ENCODE measurements at regions not wholly inside any gene's neighbourhood (a gene's known extent, or its start where the extent isn't known, plus 50 kb on each side); places are given as distances from the start of the nearest gene placed in this dataset.
A peak's percentile ranks its signal among the peaks of the same experiment; 100 is the strongest.
"Not testable (repeated sequence)": the region's sequence is repeated elsewhere in the genome, so short reads cannot be mapped to it uniquely, and the experiment has no call there.

DNA sequence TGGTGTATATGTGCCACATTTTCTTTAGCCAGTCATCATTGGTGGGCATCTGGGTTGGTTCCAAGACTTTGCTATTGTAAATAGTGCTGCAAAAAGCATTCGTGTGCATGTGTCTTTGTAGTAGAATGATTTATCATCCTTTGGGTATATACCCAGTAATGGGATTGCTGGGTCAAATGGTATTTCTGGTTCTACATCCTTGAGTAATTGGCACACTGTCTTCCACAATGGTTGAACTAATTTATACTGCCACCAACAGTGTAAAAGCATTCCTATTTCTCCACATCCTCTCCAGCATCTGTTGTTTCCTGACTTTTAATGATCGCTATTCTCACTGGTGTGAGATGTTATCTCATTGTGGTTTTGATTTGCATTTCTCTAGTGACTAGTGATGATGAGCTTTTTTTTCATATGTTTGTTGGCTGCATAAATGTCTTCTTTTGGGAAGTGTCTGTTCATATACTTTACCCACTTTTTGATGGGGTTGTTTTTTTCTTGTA lies 264.6 kb upstream of the ETAA1 start:
- not testable (repeated sequence) for DNase-seq

DNA sequence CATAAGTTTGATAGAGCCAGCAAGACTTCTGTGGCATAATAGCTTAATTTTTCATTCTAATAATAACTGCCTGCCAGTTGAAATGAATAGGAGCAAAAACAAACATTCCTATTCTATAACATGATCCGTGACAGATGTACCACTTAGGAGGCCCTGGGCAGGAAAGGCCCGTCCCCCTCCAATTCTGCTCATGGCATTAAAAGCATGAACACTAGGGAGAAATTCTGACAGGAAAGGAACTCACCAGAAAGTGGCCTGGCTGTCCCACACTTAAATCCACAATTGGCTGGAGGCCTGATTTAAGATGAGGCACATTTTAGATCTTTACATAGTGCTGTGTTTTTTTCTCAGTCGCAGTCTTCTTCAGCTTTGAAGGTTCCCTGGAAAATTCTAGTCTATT lies 261.9 kb upstream of the ETAA1 start:
- DNase-seq = peak; percentile 2

DNA sequence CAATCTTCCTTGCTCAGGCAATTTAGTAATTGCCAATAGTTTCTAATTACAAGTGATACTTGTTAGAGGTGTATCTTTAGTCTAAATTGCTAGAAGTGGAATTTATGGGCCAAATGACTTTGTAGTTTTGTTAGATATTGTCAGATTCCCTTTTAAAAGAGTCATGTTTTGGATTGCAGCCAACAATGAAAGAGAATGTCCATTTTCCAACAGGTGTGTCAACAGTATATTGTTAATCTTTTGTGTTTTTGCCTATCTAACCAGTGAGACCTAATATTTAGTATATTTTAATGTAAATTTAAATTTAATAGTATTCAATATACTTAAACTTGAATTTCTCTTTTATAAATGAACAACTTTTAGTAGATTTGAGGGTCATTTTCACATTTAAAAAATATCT lies 259.4 kb upstream of the ETAA1 start:
- no peak for DNase-seq

DNA sequence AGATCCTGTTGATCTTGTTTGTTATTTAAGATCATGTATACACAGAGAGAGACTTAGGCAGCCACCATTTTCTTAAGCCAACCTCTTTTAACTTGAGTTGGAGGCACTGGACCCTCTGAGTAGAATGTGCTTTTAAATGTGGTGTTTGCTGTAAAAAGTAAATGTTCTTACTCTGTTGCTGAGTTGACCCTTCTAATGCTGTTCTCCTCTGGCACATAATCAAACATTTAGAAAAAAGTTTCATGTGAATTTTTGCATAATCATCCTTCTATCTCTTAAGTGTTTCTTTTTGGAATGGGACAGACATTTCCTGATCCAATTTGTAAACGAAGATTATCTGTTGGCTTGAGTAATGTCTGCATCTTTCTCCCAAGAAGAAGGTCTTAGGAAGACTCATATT lies 255.1 kb upstream of the ETAA1 start:
- no peak for DNase-seq

DNA sequence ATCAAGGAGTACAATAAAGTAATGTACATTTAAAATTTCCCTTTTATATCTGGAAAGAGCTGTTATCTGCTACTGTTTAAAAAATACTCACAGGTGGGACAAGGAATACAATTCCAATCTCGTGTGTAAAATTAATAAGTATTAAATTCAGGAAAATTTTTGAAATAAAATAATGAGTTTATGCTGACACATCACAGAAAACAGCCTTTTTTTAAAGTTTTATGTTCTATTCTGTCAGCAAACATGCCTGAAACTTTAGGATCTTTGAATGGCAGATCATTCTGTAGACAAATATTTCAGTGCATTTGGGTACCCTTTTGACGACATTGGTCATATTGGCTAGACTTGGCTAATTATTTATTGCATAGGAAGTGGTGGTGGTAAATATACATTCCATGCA lies 254.4 kb upstream of the ETAA1 start:
- DNase-seq = no peak

DNA sequence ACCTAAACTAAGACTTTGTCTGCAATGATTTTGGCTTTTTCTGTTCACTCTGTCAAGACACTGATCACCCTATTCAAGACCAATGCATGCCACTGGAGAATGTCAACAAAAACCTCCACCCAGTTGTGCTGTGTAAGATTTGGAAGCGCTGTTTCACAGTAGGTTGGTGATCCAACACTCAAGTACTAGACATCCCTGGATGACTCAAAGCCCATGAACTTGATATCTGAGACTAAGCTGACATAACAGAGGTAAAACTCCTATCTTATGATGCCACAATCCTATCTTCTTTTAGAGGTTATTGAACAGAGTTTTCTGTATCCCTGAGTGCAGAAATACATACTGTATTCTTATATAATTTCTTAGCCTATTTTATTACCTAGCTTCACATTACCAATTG lies 251.3 kb upstream of the ETAA1 start:
- no peak for DNase-seq

DNA sequence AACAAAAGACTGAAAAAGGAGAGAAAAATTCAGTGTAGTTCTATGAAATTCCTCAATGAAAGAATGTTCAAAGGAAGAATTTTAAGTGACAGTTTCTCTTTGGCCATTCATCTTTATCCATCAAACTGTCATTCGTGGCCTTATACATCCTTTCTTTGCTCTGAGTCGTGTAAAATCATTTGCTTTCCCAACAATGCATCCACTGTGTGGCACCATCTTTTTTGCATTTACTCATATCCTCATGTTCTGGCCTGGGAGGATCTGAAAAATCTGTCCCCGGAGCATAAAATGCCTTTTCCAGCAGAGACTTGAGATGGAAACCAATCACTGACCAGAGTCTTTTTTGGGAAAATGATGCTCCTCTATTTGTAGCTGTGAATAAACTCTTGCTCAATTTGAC lies 240.3 kb upstream of the ETAA1 start:
- DNase-seq = no peak

DNA sequence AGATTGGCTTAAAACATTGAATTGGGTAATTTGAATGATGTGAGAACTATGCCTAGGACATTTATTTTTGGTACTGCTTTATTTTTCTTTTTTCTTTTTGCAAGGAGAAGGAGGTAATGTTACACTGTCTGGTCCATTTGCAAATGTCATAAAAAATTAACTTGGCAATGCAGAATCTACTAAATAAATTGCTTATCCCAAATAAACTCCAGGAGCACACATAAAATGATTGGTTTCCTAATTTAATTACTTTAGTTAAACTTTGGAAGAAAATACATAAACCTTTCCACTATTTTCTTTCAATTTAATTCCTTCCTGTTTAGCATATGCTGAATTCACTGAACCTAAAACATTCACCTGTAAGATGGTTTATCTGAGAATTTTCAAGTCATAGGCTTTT lies 238.4 kb upstream of the ETAA1 start:
- DNase-seq = no peak

DNA sequence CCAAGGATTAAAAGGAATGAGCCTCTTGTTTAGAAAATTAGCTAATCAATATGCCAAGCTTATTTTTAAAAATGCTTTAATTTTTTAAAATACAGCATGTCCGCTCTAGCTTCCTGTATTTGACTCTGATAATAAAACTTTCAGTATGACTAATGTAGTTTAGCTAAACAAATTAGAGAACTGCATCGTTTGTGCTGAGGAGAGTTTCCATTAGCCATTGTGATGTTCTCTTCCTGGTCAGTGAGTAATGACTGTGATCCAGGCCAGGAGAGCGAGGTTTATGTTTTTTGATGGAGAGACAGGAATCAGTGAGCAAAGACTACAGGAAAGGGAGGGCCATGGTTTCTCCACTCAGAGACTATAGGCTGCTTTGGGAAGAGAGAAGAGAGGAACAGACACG lies 237.2 kb upstream of the ETAA1 start:
- DNase-seq = no peak

DNA sequence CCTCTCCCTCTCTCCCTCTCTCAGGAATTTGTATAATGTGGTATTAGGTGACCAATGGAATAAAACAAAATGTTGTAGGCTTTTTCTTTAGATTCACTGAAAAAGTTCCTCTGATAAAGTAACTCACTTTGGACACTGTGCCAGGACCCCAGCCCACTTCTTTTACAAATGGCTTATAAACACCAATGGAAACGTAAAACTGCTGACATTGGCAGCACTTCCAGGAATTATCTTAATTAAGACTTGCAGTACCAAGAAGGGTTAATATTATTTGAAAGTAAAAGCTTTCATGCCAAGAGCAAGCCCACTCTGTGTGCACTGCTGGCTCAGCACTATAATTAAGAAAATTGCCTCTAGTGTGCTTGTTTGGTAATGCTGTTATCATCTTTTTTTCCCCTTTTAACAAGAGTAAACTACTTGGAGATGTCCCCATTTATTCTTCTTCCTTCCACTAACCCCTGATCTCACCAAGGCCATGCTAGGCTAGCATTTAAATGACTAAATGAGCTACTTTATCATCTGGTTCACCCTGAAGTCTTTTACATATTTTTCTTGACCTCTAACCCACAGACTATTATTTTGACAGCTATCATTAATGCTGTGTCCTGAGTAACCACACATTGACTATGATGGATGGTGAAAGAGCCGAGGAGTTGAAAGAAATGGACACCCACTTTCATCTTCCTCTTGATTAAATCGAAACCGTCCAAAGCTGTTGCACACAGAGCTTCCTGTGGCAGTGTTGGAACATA lies 232.2 kb upstream of the ETAA1 start:
- no peak for DNase-seq

DNA sequence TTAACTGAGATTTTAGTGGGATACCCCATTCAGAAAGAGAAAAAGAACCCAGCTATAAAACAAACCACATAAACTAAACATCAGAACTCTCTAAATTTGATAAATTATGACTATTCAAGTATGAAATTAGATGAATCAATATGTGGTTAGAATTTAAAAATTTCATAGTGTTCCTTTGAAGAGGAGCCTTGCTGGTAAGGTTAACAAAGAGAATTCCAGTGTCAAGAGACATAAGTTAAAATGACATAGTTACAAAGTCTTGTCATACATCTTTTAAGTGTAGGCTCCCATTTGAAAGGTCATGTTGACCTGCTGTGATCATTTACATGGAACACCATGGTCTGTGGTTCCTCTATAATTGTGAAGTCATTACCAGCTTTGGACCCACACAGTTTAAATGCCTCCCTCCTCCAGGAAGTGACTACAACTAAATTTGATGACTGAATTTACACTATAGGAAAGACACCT lies 231.6 kb upstream of the ETAA1 start:
- DNase-seq = no peak

DNA sequence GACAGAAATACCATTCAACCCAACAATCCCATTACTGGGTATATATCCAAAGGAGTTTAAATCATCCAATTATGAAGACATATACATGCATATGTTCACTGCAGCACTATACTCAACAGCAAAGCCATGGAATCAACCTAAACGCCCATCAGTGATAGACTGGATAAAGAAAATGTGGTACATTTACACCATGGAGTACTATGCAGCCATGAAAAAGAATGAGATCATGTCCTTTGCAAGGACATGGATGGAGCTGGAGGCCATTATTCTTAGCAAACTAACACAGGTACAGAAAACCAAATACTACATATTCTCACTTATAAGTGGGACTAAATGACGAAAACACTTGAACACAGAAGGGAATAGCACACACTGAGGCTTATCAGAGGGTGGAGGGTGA lies 230.6 kb upstream of the ETAA1 start:
- not testable (repeated sequence) for DNase-seq

DNA sequence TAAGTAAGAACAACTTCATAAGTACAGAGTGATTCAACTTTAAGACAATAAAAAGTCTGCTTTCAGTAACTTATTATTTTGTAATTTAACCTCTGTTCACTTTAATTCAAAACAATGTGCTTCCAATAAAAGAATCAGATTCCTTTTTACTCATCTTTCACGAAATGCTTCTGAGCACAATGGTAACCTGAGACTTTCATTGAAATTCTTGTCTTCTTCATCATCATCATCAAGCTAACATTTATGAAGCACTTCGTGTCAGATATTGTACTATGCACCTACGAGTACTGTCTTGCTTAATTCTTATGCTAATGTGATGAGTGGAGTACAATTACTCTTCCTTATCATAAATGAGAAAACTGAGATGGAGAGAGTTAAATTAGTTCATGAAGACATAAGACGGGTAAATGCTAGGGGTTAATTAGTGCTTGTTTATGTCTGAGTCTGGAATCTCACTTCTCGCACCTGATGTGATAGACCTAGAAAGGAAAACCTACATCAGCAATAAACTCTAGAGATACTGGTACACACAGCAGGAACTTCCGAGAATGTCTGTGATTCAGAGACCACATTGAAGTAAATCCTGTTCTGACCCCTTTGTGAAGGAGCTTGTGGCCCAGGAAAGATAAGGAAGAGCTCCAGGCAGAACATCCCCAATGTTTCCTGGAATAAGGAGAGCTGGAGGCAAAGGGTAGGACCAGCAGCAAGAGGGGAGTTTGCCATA lies 227.6 kb upstream of the ETAA1 start:
- DNase-seq = no peak

DNA sequence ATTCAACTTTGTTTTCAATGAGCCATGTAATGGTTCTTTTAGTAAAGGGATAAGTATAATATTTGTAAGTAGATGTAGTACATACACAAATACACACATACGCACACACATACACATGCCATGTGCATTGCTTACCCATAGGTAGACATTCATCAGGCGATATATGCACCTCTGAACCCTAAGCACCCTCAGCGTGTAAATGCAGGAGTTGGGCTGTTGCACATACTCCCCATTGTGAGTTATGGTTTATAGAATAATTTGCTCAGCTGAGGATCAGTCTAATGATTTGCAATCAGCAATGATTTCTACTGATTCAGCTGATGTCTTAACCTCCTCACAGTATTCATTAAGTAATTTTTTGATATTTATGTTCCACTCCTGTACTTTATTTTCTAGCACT lies 217.6 kb upstream of the ETAA1 start:
- no peak for DNase-seq

DNA sequence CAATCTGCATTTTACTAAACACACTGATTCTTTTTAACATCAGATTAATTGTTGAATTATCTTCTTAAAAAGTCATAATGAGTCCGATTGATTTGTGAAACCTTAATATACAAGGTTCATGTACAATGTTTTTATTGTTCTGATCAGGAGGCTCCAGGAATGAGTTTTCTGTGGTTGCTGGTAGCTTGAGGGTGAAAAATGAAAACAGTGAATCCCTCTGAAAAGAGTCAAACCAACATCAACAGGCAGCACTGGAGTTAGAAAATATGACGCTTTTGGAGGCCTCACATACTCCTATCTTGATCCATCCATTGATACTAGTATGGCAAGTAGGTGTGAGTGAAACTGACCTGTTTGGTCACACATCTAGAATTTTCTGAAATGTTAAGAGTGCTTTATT lies 216.3 kb upstream of the ETAA1 start:
- no peak for DNase-seq

DNA sequence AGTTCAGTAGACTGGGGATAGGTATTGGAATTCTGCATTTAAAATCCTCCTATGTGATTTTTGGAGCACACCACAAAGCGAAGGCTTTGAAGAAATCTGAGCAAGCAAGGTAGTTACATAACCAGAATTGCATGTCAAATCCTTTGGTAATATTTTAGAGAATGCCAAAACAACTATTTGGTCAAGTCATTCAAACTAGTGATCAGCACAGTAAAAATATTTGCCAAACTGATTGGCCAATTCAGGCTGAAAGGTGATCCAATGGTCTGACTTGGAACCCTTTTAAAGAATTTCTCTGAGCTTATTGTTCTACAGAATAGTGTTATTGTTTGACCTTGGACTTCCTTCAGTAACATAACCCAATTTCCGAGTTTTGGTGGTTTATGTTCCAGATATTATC lies 214.2 kb upstream of the ETAA1 start:
- DNase-seq = no peak

DNA sequence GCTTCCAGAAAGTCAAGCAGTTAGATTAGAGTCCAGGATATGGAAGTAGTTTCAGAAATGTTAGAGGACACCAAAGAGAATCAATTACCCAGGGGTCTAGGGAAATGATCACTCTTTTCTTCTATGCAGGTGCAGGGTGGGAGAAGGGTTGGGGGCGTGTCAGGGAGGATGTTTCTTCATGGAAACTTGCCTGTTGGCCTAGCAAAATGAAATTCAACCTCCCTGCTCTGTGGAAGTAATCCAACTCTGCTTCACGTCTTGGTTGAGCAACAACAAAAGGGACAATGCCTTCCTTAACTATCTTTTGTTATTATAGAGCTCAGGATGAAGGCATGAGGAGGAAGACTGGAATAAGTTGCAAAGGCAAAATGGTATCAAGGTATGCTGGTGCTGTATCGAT lies 210.8 kb upstream of the ETAA1 start:
- no peak for DNase-seq

DNA sequence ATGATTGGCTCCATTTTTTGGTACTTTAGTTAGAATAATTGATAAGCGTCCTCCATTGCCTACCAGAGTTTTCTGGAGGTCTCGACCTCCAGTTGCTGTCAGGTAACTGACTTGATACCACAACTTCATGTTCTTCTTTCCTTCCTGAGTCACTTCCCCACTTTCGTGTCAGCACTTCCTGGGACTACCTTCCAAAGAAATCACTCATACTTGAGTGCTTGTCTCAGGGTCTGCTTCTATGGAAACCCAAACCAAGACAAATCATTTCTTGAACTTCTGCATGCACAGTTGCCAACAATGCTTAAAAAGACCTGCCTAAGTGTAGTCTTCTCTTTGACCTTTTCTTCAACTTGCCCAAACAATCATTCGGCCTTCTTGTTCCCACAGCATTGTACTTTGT lies 210.3 kb upstream of the ETAA1 start:
- DNase-seq = no peak

DNA sequence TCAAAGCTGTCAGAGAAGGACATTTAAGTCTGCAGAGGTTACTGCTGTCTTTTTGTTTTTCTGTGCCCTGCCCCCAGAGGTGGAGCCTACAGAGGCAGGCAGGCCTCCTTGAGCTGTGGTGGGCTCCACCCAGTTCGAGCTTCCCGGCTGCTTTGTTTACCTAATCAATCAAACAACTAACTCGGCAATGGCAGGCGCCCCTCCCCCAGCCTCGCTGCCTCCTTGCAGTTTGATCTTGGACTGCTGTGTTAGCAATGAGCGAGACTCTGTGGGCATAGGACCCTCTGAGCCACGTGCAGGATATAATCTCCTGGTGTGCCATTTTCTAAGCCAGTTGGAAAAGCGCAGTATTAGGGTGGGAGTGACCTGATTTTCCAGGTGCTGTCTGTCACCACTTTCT lies 201.8 kb upstream of the ETAA1 start:
- not testable (repeated sequence) for DNase-seq

DNA sequence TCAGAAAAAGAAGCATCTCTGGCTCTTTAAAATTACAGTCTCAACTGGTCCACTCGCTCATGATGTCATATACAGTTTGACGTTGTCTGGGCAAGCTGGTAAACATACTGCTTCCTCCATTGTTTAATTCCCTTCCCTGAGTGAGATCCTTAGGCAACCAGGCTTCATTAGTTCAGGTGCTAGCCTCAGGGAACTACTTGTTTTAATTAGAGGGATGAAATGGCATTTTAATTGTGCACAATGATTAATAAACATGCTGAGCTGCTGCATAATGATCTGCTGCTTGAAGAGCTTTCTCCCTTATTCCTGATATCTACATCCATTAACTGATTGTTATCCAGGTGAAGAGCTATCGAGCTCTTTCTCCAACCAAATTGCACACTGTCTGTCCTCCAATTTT lies 195.6 kb upstream of the ETAA1 start:
- DNase-seq = no peak

DNA sequence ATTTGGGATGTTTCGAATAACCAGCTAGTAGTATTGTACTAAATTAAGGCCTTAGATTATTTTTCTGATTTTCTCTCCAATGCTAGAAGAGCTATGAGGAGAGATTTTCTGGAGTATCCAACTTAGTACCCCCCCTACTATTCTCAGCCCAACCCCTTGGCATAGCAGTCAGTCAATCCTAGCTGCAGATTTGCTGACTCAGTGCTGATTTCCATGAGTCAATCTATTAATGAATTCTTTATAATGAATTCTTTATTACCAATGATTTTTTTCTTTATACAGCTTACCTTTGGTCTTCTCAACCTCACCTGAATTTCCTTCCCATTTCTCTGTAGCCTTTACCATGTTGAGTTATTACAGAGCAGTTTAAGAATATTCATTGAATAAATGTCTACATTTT lies 192.8 kb upstream of the ETAA1 start:
- no peak for DNase-seq

DNA sequence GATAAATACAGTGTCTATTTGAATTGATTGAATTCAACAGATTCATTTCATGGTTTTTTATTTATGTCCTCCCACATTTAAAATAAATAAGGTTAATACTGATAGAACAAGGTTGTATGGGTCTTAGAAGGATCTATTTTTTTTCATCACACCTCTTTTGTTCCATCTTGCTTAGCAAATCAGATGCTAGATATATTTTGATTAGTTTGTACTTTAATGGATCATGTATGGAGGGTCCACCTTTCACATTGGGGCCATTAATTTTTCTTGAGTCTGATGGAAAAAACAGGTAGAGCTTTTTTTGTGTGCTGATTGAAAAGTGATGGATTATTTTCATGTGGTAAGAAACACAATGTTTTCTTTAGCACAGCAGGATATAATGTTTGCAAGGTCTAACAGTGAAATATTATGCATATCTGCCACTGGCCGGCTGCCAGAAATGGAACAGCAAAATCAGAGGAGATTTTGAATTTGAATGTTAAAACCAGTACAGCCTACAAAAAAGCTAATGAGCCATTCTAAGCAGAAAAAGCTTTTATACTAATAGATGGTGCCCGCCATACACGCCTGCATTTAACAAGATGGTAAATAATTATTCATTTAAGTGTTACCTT lies 188.1 kb upstream of the ETAA1 start:
- no peak for DNase-seq

DNA sequence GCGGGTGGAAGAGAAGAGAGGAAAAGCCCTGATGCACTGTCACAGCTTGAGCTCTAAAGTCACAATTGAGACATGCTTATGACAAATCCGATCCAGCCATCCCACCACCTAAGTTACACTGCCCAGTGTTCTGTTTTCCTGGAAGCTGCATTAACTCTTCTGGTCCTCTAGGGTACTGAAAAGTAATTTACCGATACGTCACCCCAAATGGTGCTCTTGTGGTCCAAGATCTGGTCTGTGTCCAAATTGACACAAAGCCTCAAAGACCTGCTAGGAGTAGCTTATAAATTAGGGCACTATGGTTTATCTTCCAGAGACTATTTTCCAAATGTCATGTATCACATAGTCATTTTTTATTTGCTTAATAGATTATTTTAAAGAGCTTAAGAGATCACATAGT lies 186.7 kb upstream of the ETAA1 start:
- no peak for DNase-seq

DNA sequence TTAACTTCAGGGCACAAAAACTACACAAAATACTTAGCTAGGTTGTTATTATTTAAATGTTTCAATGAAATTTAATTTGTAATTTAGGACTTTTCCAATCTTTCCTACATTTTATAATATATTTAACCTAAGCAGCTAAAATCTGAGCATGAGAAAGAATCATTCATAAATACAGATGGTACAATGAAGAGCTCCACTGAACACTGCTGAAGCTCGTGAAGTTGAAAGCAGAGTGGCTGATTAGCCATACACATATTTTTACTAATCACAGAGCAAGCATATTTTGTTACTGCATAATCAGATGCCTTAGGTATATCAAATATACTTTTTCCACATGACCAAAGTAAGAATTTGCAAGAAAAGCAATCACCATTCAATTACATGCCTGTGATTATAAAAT lies 184.9 kb upstream of the ETAA1 start:
- DNase-seq = no peak

Data from DMS 273 treated with DMSO at 0.1 percent for 48 hours (cell line).